ENCODE measurements at regions not wholly inside any gene's neighbourhood (a gene's known extent, or its start where the extent isn't known, plus 50 kb on each side); places are given as distances from the start of the nearest gene placed in this dataset.
"Not testable (repeated sequence)": the region's sequence is repeated elsewhere in the genome, so short reads cannot be mapped to it uniquely, and the experiment has no call there.

GRCh38 chr6:134391205-134391604 lies 73.3 kb upstream of the SGK1 start:
- no peak for DNase-seq (ENCODE audit: low spot score)

- no peak for DNase-seq (ENCODE audit: low spot score)
Measured at GRCh38 chr6:134389658-134390057, 71.7 kb upstream of the SGK1 start.

- DNase-seq (ENCODE audit: low spot score): no peak
Measured at GRCh38 chr6:134389129-134389528, 71.2 kb upstream of the SGK1 start.

GRCh38 chr6:134386482-134386881 lies 68.6 kb upstream of the SGK1 start:
- DNase-seq (ENCODE audit: low spot score): not testable (repeated sequence)

- DNase-seq (ENCODE audit: low spot score): no peak
Measured at GRCh38 chr6:134381959-134382358, 64.0 kb upstream of the SGK1 start.

GRCh38 chr6:134379599-134379998 lies 61.7 kb upstream of the SGK1 start:
- DNase-seq (ENCODE audit: low spot score): no peak

- DNase-seq (ENCODE audit: low spot score): peak; percentile 17
Measured at GRCh38 chr6:134379076-134379475, 61.2 kb upstream of the SGK1 start.

GRCh38 chr6:134378426-134378825 lies 60.5 kb upstream of the SGK1 start:
- DNase-seq (ENCODE audit: low spot score): no peak

GRCh38 chr6:134376785-134377184 lies 58.9 kb upstream of the SGK1 start:
- no peak for DNase-seq (ENCODE audit: low spot score)

GRCh38 chr6:134375220-134375580 lies 57.3 kb upstream of the SGK1 start:
- no peak for DNase-seq (ENCODE audit: low spot score)

GRCh38 chr6:134374491-134375219 lies 56.7 kb upstream of the SGK1 start:
- DNase-seq (ENCODE audit: low spot score): no peak

- DNase-seq (ENCODE audit: low spot score): no peak
Measured at GRCh38 chr6:134373993-134374392, 56.1 kb upstream of the SGK1 start.

GRCh38 chr6:134373282-134373922 lies 55.5 kb upstream of the SGK1 start:
- DNase-seq (ENCODE audit: low spot score): no peak

- no peak for DNase-seq (ENCODE audit: low spot score)
Measured at GRCh38 chr6:134372603-134373281, 54.8 kb upstream of the SGK1 start.

- no peak for DNase-seq (ENCODE audit: low spot score)
Measured at GRCh38 chr6:134368670-134369069, 50.8 kb upstream of the SGK1 start.

Measured in LoVo (cell line).